SK-N-SH (cell line): ENCODE measurements at regions not wholly inside any gene's neighbourhood (a gene's known extent, or its start where the extent isn't known, plus 50 kb on each side); places are given as distances from the start of the nearest gene placed in this dataset.

Experiments used
- CTCF ChIA-PET: fragments of 300-600, 350-600 bp; formaldehyde crosslinking; extraction: SDS; loops from one replicate; lab custom pipeline; 2021; lab: Yijun Ruan, JAX
- POLR2A ChIA-PET: fragments of 350-600 bp; sonication (Branson Sonifier 250); formaldehyde crosslinking; extraction: SDS; loops from one replicate; lab custom pipeline; 2020; ENCODE audit warnings: antibody characterized with exemption, inconsistent platforms; lab: Yijun Ruan, JAX
- DNase-seq: peaks from one replicate; pipeline ENCODE4 v3.0.0; 2012
- H2AFZ ChIP-seq: fragments of 200-600 bp; sonication (generic); 2 replicates; pipeline ENCODE4 v1.8.1; 2016; ENCODE audit warnings: antibody characterized with exemption, mild to moderate bottlenecking, low read depth
- H3F3A ChIP-seq: fragments of 200-600 bp; sonication (generic); replicated peaks from 2 replicates; pipeline ENCODE3; 2016; ENCODE audit warnings: antibody characterized with exemption, mild to moderate bottlenecking; ENCODE audit not compliant: insufficient read depth
- H3K27ac ChIP-seq, 2 experiments: fragments of 200-500 bp in 1 of 2; fragments of 200-600 bp in 1 of 2; sonication (Bioruptor generic) in 1 of 2; sonication (generic), shearing (Covaris generic) in 1 of 2; 2 replicates each; pipeline versions ENCODE4 v1.5.1 to v1.6.1; 2014 to 2016; ENCODE audit warnings: low read depth in 2 of 2, inconsistent platforms in 1 of 2, low read length in 1 of 2, mild to moderate bottlenecking in 1 of 2, mixed read lengths in 1 of 2
- H3K27me3 ChIP-seq: fragments of 200-600 bp; sonication (generic), shearing (Covaris generic); 2 replicates; pipeline ENCODE4 v1.6.1; 2016; ENCODE audit warnings: mixed run types; ENCODE audit not compliant: insufficient read depth
- H3K36me3 ChIP-seq, 2 experiments: fragments of 200-500 bp in 1 of 2; fragments of 200-600 bp in 1 of 2; sonication (Bioruptor generic) in 1 of 2; sonication (generic) in 1 of 2; replicated peaks in 1 of 2; 2 replicates each; pipeline versions ENCODE3 to v1.5.1; 2014 to 2016; ENCODE audit warnings: low read length in 1 of 2, mild to moderate bottlenecking in 1 of 2; ENCODE audit not compliant: insufficient read depth in 2 of 2, control insufficient read depth in 1 of 2
- H3K4me1 ChIP-seq, 2 experiments: fragments of 200-500 bp in 1 of 2; fragments of 200-600 bp in 1 of 2; sonication (Bioruptor generic) in 1 of 2; sonication (generic), shearing (Covaris generic) in 1 of 2; 2 replicates each; pipeline versions ENCODE4 v1.5.1 to v1.6.1; 2014 to 2016; ENCODE audit warnings: low read depth in 1 of 2, low read length in 1 of 2, mixed run types in 1 of 2; ENCODE audit not compliant: insufficient read depth in 2 of 2, control insufficient read depth in 1 of 2
- H3K4me2 ChIP-seq: fragments of 200-600 bp; sonication (generic), shearing (Covaris generic); 2 replicates; pipeline ENCODE4 v1.6.1; 2017; ENCODE audit warnings: mixed run types
- H3K4me3 ChIP-seq, 2 experiments: fragments of 200-500 bp in 1 of 2; fragments of 200-600 bp in 1 of 2; sonication (Bioruptor generic) in 1 of 2; sonication (generic), shearing (Covaris generic) in 1 of 2; 2 replicates each; pipeline versions ENCODE4 v1.5.1 to v1.8.1; 2014 to 2016; ENCODE audit warnings: low read depth in 2 of 2, inconsistent platforms in 1 of 2, low read length in 1 of 2, mild to moderate bottlenecking in 1 of 2, mixed read lengths in 1 of 2, moderate library complexity in 1 of 2
- H3K79me2 ChIP-seq: fragments of 200-600 bp; sonication (generic); 2 replicates; pipeline ENCODE4 v1.8.1; 2017; ENCODE audit warnings: mild to moderate bottlenecking; ENCODE audit not compliant: insufficient read depth
- H3K9ac ChIP-seq: fragments of 200-600 bp; sonication (generic); 2 replicates; pipeline ENCODE4 v1.6.1; 2017; ENCODE audit warnings: mixed run types
- H3K9me2 ChIP-seq: fragments of 200-600 bp; sonication (generic); 2 replicates; pipeline ENCODE4 v1.6.1; 2017; ENCODE audit warnings: mixed run types
- H3K9me3 ChIP-seq: fragments of 200-600 bp; sonication (generic); 2 replicates; pipeline ENCODE4 v1.6.1; 2017; ENCODE audit warnings: mixed run types, mild to moderate bottlenecking, moderate library complexity
- H4K20me1 ChIP-seq: fragments of 200-600 bp; sonication (generic); 2 replicates; pipeline ENCODE4 v1.6.1; 2017; ENCODE audit warnings: mild to moderate bottlenecking, mixed run types; ENCODE audit not compliant: insufficient read depth
- CHD2 ChIP-seq: fragments of 150-350 bp; IDR thresholded peaks from 2 replicates; pipeline ENCODE4 v1.6.1; 2018; ENCODE audit warnings: low read length; ENCODE audit not compliant: partially characterized antibody
- ELF1 ChIP-seq: IDR thresholded peaks from 2 replicates; pipeline ENCODE4 v1.4.0; 2012
- FOSL2 ChIP-seq: IDR thresholded peaks from 2 replicates; pipeline ENCODE4 v1.4.0; 2012; ENCODE audit warnings: low read depth, mild to moderate bottlenecking, moderate library complexity, borderline replicate concordance
- FOXJ3 ChIP-seq: sonication (generic); formaldehyde crosslinking; IDR thresholded peaks from 2 replicates; pipeline ENCODE4 v1.5.1; 2020; ENCODE audit warnings: mild to moderate bottlenecking, missing genetic modification reagents
- FOXM1 ChIP-seq: IDR thresholded peaks from 2 replicates; pipeline ENCODE4 v1.4.0; 2012; ENCODE audit warnings: low read depth, mild to moderate bottlenecking
- GABPA ChIP-seq: IDR thresholded peaks from 2 replicates; pipeline ENCODE4 v1.4.0; 2012; ENCODE audit warnings: low read depth, mild to moderate bottlenecking
- NFIC ChIP-seq: IDR thresholded peaks from 2 replicates; pipeline ENCODE4 v1.4.0; 2012; ENCODE audit warnings: borderline replicate concordance
- POLR2AphosphoS5 ChIP-seq: IDR thresholded peaks from 2 replicates; pipeline ENCODE4 v1.6.1; 2012; ENCODE audit warnings: low read depth, low read length
- RFX5 ChIP-seq: IDR thresholded peaks from 2 replicates; pipeline ENCODE4 v1.6.1; 2012; ENCODE audit warnings: mild to moderate bottlenecking, improper control_type of control experiment, low read length
- RXRA ChIP-seq: IDR thresholded peaks from 2 replicates; pipeline ENCODE4 v1.4.0; 2012; ENCODE audit warnings: low read depth, mild to moderate bottlenecking, borderline replicate concordance
- SIN3A ChIP-seq: IDR thresholded peaks from 2 replicates; pipeline ENCODE4 v1.6.1; 2012; ENCODE audit warnings: low read depth, mild to moderate bottlenecking, low read length, moderate library complexity, borderline replicate concordance
- SMC3 ChIP-seq: IDR thresholded peaks from 2 replicates; pipeline ENCODE4 v1.6.1; 2012; ENCODE audit warnings: low read depth, low read length, improper control_type of control experiment
- TCF12 ChIP-seq: IDR thresholded peaks from 2 replicates; pipeline ENCODE4 v1.4.0; 2012
- TEAD4 ChIP-seq: IDR thresholded peaks from 2 replicates; pipeline ENCODE4 v1.4.0; 2012; ENCODE audit warnings: mild to moderate bottlenecking, borderline replicate concordance; ENCODE audit not compliant: insufficient read depth
- YY1 ChIP-seq: IDR thresholded peaks from 2 replicates; pipeline ENCODE4 v1.4.0; 2012; ENCODE audit warnings: low read depth, mild to moderate bottlenecking
- WGBS: methylation state at CpG from one replicate; pipeline ENCODE4 v1.1.6; 2017; ENCODE audit warnings: low lambda C conversion rate; 5-methylcytosine and 5-hydroxymethylcytosine counted together
- TF ChIP-seq, protein P1 (sequence below): IDR thresholded peaks from 2 replicates; pipeline ENCODE4 v1.6.1; 2012; ENCODE audit warnings: mild to moderate bottlenecking, low read depth, low read length, moderate library complexity
- TF ChIP-seq, protein P2 (sequence below): IDR thresholded peaks from 2 replicates; pipeline ENCODE4 v1.4.0; 2012; ENCODE audit warnings: low read depth, borderline replicate concordance
- TF ChIP-seq, protein P3 (sequence below): IDR thresholded peaks from 2 replicates; pipeline ENCODE4 v1.4.0; 2012; ENCODE audit warnings: low read depth, borderline replicate concordance
- TF ChIP-seq, protein P4 (sequence below): IDR thresholded peaks from 2 replicates; pipeline ENCODE4 v1.4.0; 2012; ENCODE audit warnings: low read depth
- TF ChIP-seq, protein P5 (sequence below): fragments of 200-600 bp; sonication (generic); IDR thresholded peaks from 2 replicates; pipeline ENCODE4 v1.6.1; 2017; ENCODE audit warnings: antibody characterized with exemption, mild to moderate bottlenecking, moderate library complexity

DNA sequence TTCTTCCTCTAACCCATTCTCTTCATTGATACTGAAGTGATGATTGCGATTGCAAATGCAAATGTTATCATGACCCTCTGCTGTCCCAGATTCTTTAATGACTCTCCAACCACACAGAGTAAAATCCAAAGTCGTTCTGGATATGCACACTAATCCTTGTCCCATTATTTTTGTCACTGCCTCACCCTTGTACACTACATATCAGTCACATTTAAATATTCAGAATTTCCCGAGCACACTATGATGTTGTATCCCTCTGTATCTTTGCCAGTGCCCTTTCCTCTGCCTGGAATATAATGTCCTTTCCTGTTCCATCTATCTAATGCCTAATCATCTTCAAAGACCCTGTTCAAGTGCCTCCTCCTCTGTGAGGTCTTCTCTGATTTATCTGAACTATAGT lies 55.4 kb upstream of the MMP13 start:
- H2AFZ ChIP-seq = no peak overlapping the region
- H3K4me1 ChIP-seq = no peaks in the 10 kb centered on the region
- no peak for TF ChIP-seq TCF12
- no peak for TF ChIP-seq FOXJ3 (CRISPR knock-in tag)
- no peak for TF ChIP-seq SMC3
- no peak for TF ChIP-seq GABPA
- TF ChIP-seq RFX5 = no peak
- TF ChIP-seq SIN3A = no peak
- TF ChIP-seq ELF1 = no peak
- TF ChIP-seq FOSL2 = no peak
- TF ChIP-seq, protein P1, sequence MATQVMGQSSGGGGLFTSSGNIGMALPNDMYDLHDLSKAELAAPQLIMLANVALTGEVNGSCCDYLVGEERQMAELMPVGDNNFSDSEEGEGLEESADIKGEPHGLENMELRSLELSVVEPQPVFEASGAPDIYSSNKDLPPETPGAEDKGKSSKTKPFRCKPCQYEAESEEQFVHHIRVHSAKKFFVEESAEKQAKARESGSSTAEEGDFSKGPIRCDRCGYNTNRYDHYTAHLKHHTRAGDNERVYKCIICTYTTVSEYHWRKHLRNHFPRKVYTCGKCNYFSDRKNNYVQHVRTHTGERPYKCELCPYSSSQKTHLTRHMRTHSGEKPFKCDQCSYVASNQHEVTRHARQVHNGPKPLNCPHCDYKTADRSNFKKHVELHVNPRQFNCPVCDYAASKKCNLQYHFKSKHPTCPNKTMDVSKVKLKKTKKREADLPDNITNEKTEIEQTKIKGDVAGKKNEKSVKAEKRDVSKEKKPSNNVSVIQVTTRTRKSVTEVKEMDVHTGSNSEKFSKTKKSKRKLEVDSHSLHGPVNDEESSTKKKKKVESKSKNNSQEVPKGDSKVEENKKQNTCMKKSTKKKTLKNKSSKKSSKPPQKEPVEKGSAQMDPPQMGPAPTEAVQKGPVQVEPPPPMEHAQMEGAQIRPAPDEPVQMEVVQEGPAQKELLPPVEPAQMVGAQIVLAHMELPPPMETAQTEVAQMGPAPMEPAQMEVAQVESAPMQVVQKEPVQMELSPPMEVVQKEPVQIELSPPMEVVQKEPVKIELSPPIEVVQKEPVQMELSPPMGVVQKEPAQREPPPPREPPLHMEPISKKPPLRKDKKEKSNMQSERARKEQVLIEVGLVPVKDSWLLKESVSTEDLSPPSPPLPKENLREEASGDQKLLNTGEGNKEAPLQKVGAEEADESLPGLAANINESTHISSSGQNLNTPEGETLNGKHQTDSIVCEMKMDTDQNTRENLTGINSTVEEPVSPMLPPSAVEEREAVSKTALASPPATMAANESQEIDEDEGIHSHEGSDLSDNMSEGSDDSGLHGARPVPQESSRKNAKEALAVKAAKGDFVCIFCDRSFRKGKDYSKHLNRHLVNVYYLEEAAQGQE = no peak
- no peak for TF ChIP-seq FOXM1
- TF ChIP-seq, protein P2, sequence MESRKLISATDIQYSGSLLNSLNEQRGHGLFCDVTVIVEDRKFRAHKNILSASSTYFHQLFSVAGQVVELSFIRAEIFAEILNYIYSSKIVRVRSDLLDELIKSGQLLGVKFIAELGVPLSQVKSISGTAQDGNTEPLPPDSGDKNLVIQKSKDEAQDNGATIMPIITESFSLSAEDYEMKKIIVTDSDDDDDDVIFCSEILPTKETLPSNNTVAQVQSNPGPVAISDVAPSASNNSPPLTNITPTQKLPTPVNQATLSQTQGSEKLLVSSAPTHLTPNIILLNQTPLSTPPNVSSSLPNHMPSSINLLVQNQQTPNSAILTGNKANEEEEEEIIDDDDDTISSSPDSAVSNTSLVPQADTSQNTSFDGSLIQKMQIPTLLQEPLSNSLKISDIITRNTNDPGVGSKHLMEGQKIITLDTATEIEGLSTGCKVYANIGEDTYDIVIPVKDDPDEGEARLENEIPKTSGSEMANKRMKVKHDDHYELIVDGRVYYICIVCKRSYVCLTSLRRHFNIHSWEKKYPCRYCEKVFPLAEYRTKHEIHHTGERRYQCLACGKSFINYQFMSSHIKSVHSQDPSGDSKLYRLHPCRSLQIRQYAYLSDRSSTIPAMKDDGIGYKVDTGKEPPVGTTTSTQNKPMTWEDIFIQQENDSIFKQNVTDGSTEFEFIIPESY = no peak
- no peak for TF ChIP-seq CHD2
- no peak for TF ChIP-seq NFIC
- TF ChIP-seq RXRA = no peak
- TF ChIP-seq, protein P3, sequence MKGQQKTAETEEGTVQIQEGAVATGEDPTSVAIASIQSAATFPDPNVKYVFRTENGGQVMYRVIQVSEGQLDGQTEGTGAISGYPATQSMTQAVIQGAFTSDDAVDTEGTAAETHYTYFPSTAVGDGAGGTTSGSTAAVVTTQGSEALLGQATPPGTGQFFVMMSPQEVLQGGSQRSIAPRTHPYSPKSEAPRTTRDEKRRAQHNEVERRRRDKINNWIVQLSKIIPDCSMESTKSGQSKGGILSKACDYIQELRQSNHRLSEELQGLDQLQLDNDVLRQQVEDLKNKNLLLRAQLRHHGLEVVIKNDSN = no peak
- no peak for TF ChIP-seq TEAD4
- no peak for TF ChIP-seq YY1
- TF ChIP-seq, protein P4, sequence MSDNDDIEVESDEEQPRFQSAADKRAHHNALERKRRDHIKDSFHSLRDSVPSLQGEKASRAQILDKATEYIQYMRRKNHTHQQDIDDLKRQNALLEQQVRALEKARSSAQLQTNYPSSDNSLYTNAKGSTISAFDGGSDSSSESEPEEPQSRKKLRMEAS = no peak
- TF ChIP-seq POLR2AphosphoS5 = no peak
- TF ChIP-seq, protein P5, sequence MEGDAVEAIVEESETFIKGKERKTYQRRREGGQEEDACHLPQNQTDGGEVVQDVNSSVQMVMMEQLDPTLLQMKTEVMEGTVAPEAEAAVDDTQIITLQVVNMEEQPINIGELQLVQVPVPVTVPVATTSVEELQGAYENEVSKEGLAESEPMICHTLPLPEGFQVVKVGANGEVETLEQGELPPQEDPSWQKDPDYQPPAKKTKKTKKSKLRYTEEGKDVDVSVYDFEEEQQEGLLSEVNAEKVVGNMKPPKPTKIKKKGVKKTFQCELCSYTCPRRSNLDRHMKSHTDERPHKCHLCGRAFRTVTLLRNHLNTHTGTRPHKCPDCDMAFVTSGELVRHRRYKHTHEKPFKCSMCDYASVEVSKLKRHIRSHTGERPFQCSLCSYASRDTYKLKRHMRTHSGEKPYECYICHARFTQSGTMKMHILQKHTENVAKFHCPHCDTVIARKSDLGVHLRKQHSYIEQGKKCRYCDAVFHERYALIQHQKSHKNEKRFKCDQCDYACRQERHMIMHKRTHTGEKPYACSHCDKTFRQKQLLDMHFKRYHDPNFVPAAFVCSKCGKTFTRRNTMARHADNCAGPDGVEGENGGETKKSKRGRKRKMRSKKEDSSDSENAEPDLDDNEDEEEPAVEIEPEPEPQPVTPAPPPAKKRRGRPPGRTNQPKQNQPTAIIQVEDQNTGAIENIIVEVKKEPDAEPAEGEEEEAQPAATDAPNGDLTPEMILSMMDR = no peak
- TF ChIP-seq, all 33 proteins: peak for 0
- no peaks in the 10 kb centered on the region for H3K9me2 ChIP-seq
- ChIA-PET CTCF (no interaction called here), POLR2A (no interaction called here)
- no peak overlapping the region for H3K4me3 ChIP-seq
- H3K27me3 ChIP-seq = no peaks in the 10 kb centered on the region
- H3K79me2 ChIP-seq = no peaks in the 10 kb centered on the region
- no peak overlapping the region for H3K27ac ChIP-seq
- 36% methylated on average over 3 of the region's 3 CpGs for WGBS
- H3K9ac ChIP-seq = no peak overlapping the region
- H3F3A ChIP-seq = peaks cover 9% of the 10 kb centered on the region
- no peak overlapping the region for H3K4me2 ChIP-seq
- H4K20me1 ChIP-seq = no peaks in the 10 kb centered on the region
- DNase-seq = no peak
- no peaks in the 10 kb centered on the region for H3K9me3 ChIP-seq
- no peaks in the 10 kb centered on the region for H3K36me3 ChIP-seq
